GM10266 (cell line): ENCODE measurements at regions not wholly inside any gene's neighbourhood (a gene's known extent, or its start where the extent isn't known, plus 50 kb on each side); places are given as distances from the start of the nearest gene placed in this dataset.
A peak's percentile ranks its signal among the peaks of the same experiment; 100 is the strongest.

Experiments
- DNase-seq: peaks from one replicate; pipeline ENCODE4 v3.0.0; 2012; ENCODE audit errors: extremely low spot score
- CTCF ChIP-seq: IDR thresholded peaks from 2 replicates; pipeline ENCODE4 v1.5.1; 2012; ENCODE audit warnings: mild to moderate bottlenecking, low read depth; ENCODE audit not compliant: control insufficient read depth, insufficient read depth; ENCODE audit errors: missing control alignments

GRCh38 chr21:35144978-35145377, 95.9 kb upstream of the RUNX1 start:
- TF ChIP-seq CTCF, result no peak
- DNase-seq, result no peak

- no peak for DNase-seq
- TF ChIP-seq CTCF, result no peak
Observed at GRCh38 chr21:35142036-35142815, 93.1 kb upstream of the RUNX1 start.

GRCh38 chr21:35139382-35139715, 90.2 kb upstream of the RUNX1 start:
- no peak for TF ChIP-seq CTCF
- DNase-seq, result no peak

GRCh38 chr21:35138665-35139381, 89.7 kb upstream of the RUNX1 start:
- peak; percentile 35 for DNase-seq
- no peak for TF ChIP-seq CTCF

GRCh38 chr21:35136586-35137219, 87.6 kb upstream of the RUNX1 start:
- no peak for DNase-seq
- no peak for TF ChIP-seq CTCF

- DNase-seq, result no peak
- no peak for TF ChIP-seq CTCF
Observed at GRCh38 chr21:35136106-35136505, 87.0 kb upstream of the RUNX1 start.

- no peak for DNase-seq
- TF ChIP-seq CTCF, result no peak
Observed at GRCh38 chr21:35135481-35135880, 86.4 kb upstream of the RUNX1 start.
